Gastrocnemius medialis (tissue), 4 donors: ENCODE measurements at regions not wholly inside any gene's neighbourhood (a gene's known extent, or its start where the extent isn't known, plus 50 kb on each side); places are given as distances from the start of the nearest gene placed in this dataset.

ENCODE experiments used
- ATAC-seq, 2 donors: fragments of 150-250 bp; one replicate each; pipeline ENCODE4 v1.9.1; 2016
- DNase-seq, 2 donors: peaks; one replicate each; pipeline ENCODE4 v3.0.0-alpha.2; 2019
- H3K27ac ChIP-seq, 4 donors: fragments of 200-600 bp; sonication (generic); 1 replicate in 1 of 4; 2 replicates in 3 of 4; pipeline ENCODE4 v1.5.1; 2016 to 2018; ENCODE audit warnings: mild to moderate bottlenecking in 2 of 4, moderate library complexity in 1 of 4
- H3K27me3 ChIP-seq, 3 donors: fragments of 200-600 bp; sonication (generic) in 2 of 3; 1 replicate in 1 of 3; 2 replicates in 2 of 3; pipeline versions ENCODE4 v1.5.1 to v1.6.0; 2016 to 2019; ENCODE audit warnings: mild to moderate bottlenecking in 1 of 3, moderate library complexity in 1 of 3
- H3K36me3 ChIP-seq, 2 donors: fragments of 200-600 bp; sonication (generic) in 1 of 2; one replicate each; pipeline ENCODE4 v1.5.1; 2017 to 2018
- H3K4me1 ChIP-seq, 2 donors: fragments of 200-600 bp; sonication (generic) in 1 of 2; one replicate each; pipeline ENCODE4 v1.5.1; 2016 to 2017; ENCODE audit warnings: mild to moderate bottlenecking in 2 of 2
- H3K4me3 ChIP-seq, 4 donors: fragments of 200-600 bp; sonication (generic) in 3 of 4; 1 replicate in 1 of 4; 2 replicates in 3 of 4; pipeline ENCODE4 v1.5.1; 2016 to 2019; ENCODE audit warnings: mild to moderate bottlenecking in 2 of 4
- H3K9me3 ChIP-seq, 3 donors: fragments of 200-600 bp; sonication (generic) in 2 of 3; 1 replicate in 1 of 3; 2 replicates in 2 of 3; pipeline ENCODE4 v1.5.1; 2016 to 2019
- POLR2A ChIP-seq, 2 donors: fragments of 450-650 bp; IDR thresholded peaks; one replicate each; pipeline ENCODE4 v1.6.1; 2017; ENCODE audit warnings: antibody characterized with exemption in 2 of 2, mild to moderate bottlenecking in 2 of 2, moderate library complexity in 2 of 2
- in situ Hi-C, 4 donors: fragments of 200-750 bp; cut with MboI; loops; one replicate each; pipeline versions ENCODE4 v1.15.0 to v1.8.0; 2017; ENCODE audit warnings: low sequenced_read_pairs in 4 of 4
- intact Hi-C: fragments of 100-400 bp; cut with DNase I; formaldehyde crosslinking; loops from one replicate; pipeline ENCODE4 v1.15.1; 2023; ENCODE audit warnings: low total_unique reads
- TF ChIP-seq, protein P1 (sequence below), 5 experiments: fragments of 450-650 bp in 3 of 5; fragments of 200-600 bp in 2 of 5; sonication (generic) in 2 of 5; IDR thresholded peaks in 4 of 5; conservative IDR thresholded peaks in 1 of 5; 1 replicate in 4 of 5; 2 replicates in 1 of 5; pipeline ENCODE4 v1.5.1; 2016 to 2019; ENCODE audit warnings: antibody characterized with exemption in 5 of 5, mild to moderate bottlenecking in 3 of 5, moderate library complexity in 3 of 5

DNA sequence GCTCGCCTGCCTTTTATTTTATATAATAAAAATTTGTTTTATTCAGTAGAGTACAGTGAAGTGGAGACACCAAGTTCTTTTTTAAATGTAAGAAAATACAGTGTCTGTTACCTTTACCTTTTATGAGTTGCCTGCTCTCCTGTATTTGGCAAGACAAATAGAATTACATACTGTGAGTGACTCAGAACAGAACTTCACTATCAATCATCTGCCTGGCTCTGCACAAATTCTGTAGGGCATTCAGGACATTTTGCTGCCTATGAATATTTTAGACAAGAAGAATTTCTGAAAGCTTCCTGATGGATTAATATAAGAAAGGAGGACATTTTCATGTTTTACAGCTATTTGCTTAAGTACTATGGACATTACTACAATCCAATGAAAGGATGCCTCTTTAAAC is 135.4 kb upstream of the PHF14 start:
- Histone ChIP-seq H3K4me1 (no peaks in the 10 kb centered on the region), H3K27ac (no peak overlapping the region), H3K9me3 (no peaks in the 10 kb centered on the region), H3K36me3 (no peaks in the 10 kb centered on the region), H3K27me3 (no peaks in the 10 kb centered on the region), H3K4me3 (no peak overlapping the region)
- TF ChIP-seq, protein P1, sequence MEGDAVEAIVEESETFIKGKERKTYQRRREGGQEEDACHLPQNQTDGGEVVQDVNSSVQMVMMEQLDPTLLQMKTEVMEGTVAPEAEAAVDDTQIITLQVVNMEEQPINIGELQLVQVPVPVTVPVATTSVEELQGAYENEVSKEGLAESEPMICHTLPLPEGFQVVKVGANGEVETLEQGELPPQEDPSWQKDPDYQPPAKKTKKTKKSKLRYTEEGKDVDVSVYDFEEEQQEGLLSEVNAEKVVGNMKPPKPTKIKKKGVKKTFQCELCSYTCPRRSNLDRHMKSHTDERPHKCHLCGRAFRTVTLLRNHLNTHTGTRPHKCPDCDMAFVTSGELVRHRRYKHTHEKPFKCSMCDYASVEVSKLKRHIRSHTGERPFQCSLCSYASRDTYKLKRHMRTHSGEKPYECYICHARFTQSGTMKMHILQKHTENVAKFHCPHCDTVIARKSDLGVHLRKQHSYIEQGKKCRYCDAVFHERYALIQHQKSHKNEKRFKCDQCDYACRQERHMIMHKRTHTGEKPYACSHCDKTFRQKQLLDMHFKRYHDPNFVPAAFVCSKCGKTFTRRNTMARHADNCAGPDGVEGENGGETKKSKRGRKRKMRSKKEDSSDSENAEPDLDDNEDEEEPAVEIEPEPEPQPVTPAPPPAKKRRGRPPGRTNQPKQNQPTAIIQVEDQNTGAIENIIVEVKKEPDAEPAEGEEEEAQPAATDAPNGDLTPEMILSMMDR (IDR thresholded peaks at IDR 0.05 in 4 of 5, conservative IDR thresholded peaks at IDR 0.05 in 1 of 5): no peak
- no peak for TF ChIP-seq POLR2A (IDR thresholded peaks at IDR 0.05)
- DNase-seq (no peak), ATAC-seq (no peak)
- intact Hi-C loops (no loop called here), in situ Hi-C loops (no loop called here)

DNA sequence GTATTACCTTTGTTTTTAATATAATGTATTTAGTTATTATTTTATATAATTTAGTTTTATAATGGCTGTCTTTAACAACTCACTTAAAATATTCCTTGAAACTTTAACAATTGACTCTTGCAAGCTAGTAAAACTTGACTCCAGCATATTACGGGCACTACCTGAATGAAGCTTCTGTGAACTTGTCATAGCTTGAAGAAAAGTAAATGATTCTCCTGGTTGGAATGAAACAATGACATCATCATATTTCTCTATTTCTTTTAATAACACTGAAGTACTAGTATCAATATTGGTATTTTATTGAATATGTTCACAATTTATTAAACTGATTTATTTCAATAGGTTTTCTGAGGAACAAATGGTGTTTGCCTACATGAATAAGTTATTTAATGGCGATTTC is 128.4 kb upstream of the PHF14 start:
- intact Hi-C loops: no loop called here
- H3K36me3 ChIP-seq: no peaks in the 10 kb centered on the region
- no peak for DNase-seq
- no peak for ATAC-seq
- H3K4me1 ChIP-seq: no peaks in the 10 kb centered on the region
- in situ Hi-C loops: no loop called here
- no peak for TF ChIP-seq POLR2A (IDR thresholded peaks at IDR 0.05)
- TF ChIP-seq, protein P1 (IDR thresholded peaks at IDR 0.05 in 4 of 5, conservative IDR thresholded peaks at IDR 0.05 in 1 of 5): no peak
- no peaks in the 10 kb centered on the region for H3K27me3 ChIP-seq
- H3K9me3 ChIP-seq: no peaks in the 10 kb centered on the region
- H3K4me3 ChIP-seq: no peak overlapping the region
- no peak overlapping the region for H3K27ac ChIP-seq

DNA sequence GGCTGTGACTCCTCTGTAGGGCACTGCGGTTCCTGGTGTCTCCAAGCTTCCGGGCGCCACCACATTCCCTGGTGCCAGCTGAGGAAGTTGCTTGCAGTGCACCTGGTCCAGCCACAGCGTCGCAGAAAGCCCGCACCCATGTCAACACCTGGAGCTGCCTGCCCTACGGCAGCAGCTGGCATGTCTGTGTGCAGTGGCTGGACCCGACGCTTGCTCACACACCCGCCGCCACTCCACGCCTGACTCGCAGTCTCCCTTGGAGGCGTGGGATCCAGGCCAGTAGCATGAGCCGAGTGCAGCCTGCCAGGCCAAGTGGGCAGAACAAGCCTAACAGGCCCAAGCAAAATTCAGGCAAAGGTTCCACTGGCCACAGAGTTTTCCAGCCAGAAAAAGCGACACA is 118.1 kb upstream of the PHF14 start:
- in situ Hi-C loops (no loop called here), intact Hi-C loops (no loop called here)
- Histone ChIP-seq H3K9me3 (no peaks in the 10 kb centered on the region), H3K36me3 (no peaks in the 10 kb centered on the region), H3K4me1 (no peaks in the 10 kb centered on the region), H3K27me3 (no peaks in the 10 kb centered on the region), H3K4me3 (no peak overlapping the region), H3K27ac (no peak overlapping the region)
- DNase-seq (no peak), ATAC-seq (no peak)
- TF ChIP-seq POLR2A (IDR thresholded peaks at IDR 0.05): no peak
- TF ChIP-seq, protein P1 (IDR thresholded peaks at IDR 0.05 in 4 of 5, conservative IDR thresholded peaks at IDR 0.05 in 1 of 5): no peak

DNA sequence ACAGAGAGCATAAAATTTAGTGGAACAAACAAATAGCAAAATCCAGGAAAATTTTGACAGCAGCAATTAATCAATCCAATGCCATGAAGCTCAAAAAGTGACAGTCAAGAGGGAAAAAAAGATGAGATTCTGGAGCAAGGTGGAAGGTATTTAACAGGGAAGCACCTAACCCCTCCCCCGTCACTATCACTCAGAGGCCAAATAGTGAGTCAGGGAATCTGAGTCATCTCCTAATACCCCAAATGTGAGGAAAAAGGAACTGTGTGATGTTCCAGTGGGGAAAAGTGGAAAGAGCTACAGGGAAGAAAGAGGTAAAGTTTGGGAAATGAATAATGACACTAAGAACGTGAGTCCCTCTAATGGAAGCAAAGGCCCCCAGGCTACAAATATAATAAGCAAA is 113.2 kb upstream of the PHF14 start:
- no peaks in the 10 kb centered on the region for H3K4me1 ChIP-seq
- ATAC-seq (no peak), DNase-seq (no peak)
- no peaks in the 10 kb centered on the region for H3K27me3 ChIP-seq
- no peaks in the 10 kb centered on the region for H3K36me3 ChIP-seq
- no peak overlapping the region for H3K4me3 ChIP-seq
- no peak overlapping the region for H3K27ac ChIP-seq
- no peak for TF ChIP-seq POLR2A (IDR thresholded peaks at IDR 0.05)
- TF ChIP-seq, protein P1 (IDR thresholded peaks at IDR 0.05 in 4 of 5, conservative IDR thresholded peaks at IDR 0.05 in 1 of 5): no peak
- H3K9me3 ChIP-seq: no peaks in the 10 kb centered on the region
- in situ Hi-C loops: no loop called here
- intact Hi-C loops: no loop called here

DNA sequence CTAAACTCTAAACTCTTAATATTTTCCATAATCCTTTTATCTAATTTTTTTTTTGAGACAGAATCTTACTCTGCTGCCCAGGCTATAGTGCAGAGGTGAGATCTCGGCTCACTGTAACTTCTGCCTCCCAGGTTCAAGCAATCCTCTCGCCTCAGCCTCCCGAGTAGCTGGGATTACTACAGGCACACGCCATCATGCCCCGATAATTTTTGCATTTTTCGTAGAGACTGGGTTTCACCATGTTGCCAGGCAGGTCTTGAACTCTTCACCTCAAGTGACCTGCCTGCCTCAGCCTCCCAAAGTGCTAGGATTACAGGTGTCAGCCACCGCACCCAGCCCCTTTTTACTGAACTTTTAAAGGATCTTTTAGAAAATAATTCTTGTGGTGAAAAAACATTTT is 110.2 kb upstream of the PHF14 start:
- Histone ChIP-seq H3K36me3 (no peaks in the 10 kb centered on the region), H3K4me3 (no peak overlapping the region), H3K9me3 (no peaks in the 10 kb centered on the region), H3K27ac (no peak overlapping the region), H3K27me3 (no peaks in the 10 kb centered on the region), H3K4me1 (no peaks in the 10 kb centered on the region)
- intact Hi-C loops (no loop called here), in situ Hi-C loops (no loop called here)
- TF ChIP-seq POLR2A (IDR thresholded peaks at IDR 0.05): no peak
- DNase-seq (no peak), ATAC-seq (no peak)
